Ecto neural progenitor cell (in vitro differentiated cells): ENCODE measurements at regions not wholly inside any gene's neighbourhood (a gene's known extent, or its start where the extent isn't known, plus 50 kb on each side); places are given as distances from the start of the nearest gene placed in this dataset.
"Not testable (repeated sequence)": the region's sequence is repeated elsewhere in the genome, so short reads cannot be mapped to it uniquely, and the experiment has no call there.

ENCODE experiments used
- DNase-seq: peaks from one replicate; pipeline ENCODE4 v3.0.0-alpha.2; 2018; ENCODE audit warnings: low spot score

- no peak for DNase-seq
These were observed 414.0 kb downstream of the MAFB start for GRCh38 chr20:40274912-40275533.

DNA sequence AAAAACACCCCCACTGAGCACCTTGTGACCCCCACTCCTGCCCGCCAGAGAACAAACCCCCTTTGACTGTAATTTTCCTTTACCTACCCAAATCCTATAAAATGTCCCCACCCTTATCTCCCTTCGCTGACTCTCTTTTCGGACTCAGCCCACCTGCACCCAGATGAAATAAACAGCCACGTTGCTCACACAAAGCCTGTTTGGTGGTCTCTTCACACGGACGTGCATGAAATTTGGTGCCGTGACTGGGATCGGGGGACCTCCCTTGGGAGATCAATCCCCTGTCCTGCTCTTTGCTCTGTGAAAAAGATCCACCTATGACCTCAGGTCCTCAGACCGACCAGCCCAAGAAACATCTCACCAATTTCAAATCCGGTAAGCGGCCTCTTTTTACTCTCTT lies 419.8 kb downstream of the MAFB start:
- not testable (repeated sequence) for DNase-seq

GRCh38 chr20:40268321-40269075 lies 420.5 kb downstream of the MAFB start:
- DNase-seq: no peak

GRCh38 chr20:40265825-40266533 lies 423.1 kb downstream of the MAFB start:
- no peak for DNase-seq

- no peak for DNase-seq
These were observed 426.8 kb downstream of the MAFB start for GRCh38 chr20:40262219-40262618.

DNA sequence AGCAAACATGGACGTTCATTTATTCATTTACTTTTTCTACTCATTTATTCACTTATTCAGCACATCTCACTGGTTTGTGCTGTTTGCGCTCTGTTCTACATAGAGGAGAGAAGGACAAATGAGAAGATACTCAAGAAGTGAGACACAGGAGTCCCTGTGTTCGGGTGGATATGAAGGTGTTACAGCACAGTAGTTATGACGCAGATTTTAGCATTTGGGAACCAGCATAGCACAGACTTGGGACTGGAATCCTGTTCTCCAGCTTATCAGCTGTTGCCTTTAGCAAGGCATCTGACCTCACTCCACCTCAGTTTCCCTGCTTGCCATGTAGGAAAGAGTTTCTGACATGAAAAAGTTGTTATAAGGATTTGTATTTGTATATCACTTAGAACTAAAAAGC lies 430.1 kb downstream of the MAFB start:
- DNase-seq: no peak

DNA sequence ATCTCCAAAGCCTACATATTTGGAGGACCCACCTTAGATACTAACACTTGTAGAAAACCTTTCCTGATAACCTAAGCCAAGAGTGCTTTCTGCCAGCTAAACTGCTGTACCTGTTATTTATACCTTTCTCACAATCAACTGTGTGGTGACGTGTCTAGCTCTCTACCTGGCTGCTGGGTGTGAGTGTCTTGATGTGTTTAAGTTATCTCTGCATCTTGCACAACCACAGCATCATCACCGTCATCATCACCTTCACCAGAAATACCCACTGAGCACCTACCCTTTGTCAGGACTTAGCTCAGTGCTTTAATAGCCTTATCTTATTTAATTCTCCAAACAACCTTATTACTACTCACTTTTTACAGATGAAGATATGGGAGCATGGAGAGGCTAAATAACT lies 431.3 kb downstream of the MAFB start:
- DNase-seq: no peak

DNA sequence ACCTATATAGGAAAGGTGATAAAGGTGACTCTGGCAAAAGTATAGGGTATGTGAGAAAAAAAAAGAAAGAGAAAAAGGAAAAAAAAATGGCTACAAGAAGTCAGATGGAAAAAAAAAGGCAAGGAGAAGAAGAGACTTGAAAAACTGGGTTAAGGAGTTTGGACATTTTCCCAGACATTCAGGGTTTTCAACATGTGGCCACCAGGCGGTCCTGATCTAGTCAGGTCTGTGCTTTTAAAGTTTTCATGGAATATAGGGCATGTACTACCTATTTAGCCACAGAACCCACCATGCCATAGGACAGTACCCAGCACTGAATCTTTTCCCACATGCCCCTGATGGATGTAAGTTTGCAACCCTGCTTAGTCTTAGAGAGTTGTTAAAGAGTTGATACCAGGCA lies 433.7 kb downstream of the MAFB start:
- DNase-seq: no peak

DNA sequence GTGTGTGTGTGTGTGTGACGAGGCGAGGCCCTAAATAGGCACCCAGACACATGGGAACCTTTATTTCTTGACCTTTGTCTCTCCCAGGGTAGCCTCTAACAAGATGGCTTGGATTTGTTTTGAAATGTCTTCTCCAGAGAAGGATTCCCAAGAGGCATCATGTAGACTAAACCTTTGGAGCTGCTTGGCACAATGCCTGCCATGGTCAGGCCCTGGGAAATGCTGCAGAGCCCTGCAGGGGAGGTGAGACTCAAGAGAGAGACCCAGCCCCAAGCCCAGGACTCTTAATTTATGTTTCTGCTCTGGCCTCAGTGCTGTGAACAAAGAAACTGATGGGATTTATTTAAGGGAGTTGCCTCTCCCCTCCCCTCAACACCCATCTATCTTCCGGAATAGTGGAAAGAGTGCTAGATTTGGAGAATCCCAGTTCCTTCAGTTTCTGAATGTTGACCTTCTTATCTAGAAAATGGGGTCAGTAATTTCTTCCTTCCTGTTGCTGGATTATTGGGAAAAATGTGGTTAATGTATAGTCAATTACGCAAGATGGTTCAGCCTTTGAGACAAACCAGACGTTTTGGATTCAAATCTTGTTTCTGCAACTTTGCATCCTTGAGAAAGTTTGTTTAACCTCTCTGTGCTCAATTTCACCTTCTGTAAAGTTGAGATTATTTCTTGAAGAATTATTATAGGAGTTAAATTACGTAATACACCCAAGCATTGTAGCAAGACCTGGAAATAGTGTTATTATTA lies 434.8 kb downstream of the MAFB start:
- DNase-seq: no peak

DNA sequence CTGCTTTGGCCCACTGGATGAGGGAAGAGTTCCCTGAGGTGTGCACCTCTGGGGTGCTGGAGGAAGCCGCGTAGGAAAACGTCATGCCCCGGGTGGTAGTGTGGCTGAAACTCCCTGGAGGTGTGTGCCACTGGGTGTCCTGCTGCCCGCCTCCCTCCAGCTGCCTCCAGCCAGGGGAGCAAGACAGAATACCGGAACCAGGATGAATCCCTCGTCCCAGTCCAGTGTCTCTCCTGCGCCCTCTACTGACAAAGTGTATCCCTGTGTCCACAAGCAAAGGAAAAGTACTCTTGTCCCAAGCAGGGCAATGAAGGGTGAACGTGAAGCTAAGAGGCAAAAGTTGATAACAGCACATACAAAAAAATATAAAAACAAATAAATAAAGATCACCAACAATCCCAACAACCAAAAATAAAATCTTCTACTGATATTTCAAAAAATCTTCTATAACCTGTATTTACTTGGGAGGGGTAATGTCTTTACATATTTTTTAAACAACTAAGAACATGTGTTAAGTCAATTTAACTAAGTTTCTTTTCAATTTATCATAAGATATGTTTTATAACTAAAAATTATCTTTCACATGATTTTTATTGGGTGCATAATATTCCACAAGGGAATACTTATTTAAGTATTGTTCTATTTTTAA lies 437.6 kb downstream of the MAFB start:
- DNase-seq: peak; percentile 51

DNA sequence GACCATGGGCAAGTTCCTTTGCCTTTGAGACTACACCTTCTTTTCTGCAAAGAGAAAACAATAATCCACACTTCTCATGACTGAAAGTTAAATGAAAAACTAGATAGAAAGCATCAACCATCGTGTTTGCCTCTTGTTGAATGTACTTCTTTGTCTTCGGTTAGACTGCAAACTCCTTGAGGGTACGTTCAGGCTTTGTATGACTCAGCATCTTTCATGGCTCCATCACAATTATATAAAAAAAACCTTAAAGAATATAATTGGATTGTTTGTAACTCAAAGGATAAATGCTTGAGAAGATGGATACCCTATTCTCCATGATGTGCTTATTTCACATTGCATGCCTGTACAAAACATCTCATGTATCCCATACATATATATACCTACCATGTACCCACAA lies 439.2 kb downstream of the MAFB start:
- no peak for DNase-seq

DNA sequence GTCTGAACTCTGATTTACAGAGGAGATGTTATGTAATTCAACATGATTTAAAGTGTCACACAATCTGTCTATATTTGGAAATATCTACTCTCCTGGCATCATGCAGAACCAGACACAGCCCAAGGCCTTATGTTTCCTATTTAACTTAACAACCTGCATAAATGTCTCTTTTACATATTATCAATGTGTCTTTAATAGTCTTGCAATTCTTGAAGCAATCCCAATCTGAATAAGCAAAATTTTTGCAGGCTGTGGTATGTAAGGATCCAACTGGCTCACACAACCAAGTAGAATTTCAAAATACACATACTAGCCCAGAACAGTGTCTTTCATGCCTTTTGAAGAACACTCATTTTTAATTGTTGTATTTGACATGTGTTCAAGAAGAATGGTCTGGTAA lies 443.2 kb downstream of the MAFB start:
- DNase-seq: no peak

GRCh38 chr20:40244286-40244685 lies 444.8 kb downstream of the MAFB start:
- DNase-seq: no peak

- DNase-seq: no peak
These were observed 447.3 kb downstream of the MAFB start for GRCh38 chr20:40241596-40242343.

DNA sequence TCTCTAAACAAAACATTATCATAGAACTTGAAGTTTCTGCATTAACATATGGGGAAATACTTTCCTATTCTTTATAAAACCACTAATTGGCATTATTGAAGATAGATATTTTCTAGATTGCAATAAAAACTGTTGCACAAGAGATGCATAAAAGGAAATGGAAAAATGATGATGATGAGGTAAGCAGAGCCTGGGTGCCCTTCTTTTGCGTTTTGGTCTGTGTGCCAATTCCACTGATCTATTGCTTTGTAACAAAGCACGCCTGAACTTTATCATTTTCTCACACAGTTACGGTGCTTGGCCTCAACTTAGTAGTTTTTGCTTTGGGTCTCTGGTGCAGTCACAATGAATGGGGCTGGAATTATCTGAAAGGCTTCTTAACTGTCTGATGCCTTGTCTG lies 450.5 kb downstream of the MAFB start:
- DNase-seq: no peak

DNA sequence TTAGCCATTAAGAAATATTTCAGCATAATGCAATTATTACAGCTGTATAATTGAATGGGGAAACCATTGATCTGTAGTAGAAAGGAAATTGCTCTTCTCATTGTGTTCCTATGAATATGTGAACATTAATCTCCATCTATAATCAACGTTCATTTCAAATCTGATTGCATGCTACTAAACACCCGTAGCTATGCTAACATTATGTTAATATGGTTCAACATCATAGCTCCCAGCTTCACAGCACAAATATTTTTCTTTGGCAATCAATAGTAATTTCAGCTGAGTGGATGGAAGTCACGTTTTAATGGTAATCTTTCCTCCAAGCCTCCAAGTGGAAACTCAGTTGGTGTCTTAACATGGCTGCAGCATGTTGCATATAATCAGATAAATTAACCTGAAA lies 454.4 kb downstream of the MAFB start:
- DNase-seq: no peak

- DNase-seq: no peak
These were observed 455.6 kb downstream of the MAFB start for GRCh38 chr20:40233406-40233805.

DNA sequence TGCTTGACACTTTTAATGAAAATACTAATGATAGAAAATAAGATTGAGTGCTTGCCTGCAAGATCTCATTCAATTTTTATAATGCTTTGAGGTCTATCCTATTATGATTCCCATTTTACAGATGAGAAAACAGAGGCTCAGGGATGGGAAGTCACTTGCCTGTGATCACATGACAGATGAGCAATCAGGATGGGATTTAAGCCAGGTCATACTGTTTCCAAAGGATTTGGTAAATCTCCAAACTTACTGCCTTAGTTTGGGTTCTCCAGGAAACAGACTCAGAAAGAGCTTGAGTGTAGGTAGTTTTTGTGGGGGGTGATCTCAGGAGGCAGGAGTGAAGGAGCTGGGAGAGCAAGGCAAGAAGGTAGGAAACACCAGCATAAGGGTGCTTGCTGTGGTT lies 456.3 kb downstream of the MAFB start:
- no peak for DNase-seq

DNA sequence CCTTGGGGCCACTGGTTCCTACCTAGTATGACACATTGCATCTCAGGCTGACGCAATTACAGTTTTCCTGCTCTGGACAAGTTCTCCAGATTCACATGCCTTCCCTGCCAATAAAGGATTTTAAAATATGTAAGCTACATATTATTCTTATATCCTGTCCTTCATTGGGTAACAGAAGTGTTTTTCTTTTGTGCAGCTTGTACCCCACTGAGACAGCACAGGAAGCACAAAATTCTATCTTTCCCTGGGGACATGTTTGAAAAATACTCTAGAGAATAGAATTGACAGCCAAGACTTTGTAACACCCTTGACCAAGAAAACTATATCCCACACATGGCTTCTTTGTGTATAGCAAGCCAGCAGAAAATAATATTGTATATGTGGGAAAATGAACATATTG lies 456.8 kb downstream of the MAFB start:
- no peak for DNase-seq

DNA sequence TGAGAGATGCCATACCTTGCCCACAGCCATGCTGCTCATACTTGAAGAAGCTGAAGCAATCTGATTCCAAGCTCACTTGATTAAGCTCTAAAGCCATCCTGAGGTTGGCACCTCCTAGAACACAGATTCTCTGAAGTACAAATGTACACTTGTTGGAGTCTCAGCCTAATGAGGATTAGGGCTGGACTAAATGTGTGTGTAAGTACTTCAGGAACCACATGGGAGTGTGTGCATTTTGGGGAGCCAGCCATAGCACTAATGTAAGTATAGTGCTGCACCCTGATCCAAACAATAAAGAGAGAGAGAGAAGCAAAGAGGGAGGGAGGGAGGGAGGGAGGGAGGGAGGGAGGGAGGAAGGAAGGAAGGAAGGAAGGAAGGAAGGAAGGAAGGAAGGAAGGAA lies 458.6 kb downstream of the MAFB start:
- DNase-seq: no peak

DNA sequence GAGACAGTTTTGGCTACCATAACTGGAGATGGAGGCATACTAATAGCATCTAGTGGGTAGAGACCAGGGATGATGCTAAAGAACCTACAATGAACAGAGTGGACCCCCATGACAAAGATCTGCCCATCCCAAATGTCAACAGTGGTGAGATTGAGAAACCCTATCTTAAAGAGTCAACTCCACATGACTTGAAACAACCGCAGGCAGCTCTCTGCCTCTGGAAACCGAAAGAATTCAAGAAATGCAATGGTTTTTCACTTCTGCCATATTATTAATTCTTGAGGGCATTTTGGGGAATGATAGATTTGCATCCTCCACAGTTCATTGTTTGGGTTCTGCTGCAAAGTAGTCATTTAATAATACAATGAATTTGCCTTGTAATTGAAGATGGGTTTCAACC lies 463.4 kb downstream of the MAFB start:
- DNase-seq: no peak
